ENCODE measurements at regions not wholly inside any gene's neighbourhood (a gene's known extent, or its start where the extent isn't known, plus 50 kb on each side); places are given as distances from the start of the nearest gene placed in this dataset.

DNA sequence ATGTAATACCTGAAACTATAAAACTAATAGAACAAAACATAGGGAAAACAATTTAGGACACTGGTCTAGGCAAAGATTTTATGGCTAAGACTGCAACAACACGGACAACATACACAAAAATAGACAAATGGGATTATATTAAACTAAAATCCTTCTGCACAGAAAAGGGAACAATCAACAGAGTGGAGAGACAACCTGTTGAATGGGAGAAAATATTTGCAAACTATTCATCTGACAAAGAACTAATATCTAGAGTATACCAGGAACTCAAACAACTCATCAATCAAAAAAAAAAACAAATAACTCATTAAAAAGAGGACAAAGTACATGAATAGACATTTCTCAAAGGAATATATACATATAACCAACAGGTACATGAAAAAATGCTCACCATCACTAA, 174.5 kb downstream of the FNDC1 start:
- Histone ChIP-seq H3K4me1 (ENCODE audit: control insufficient read depth, insufficient read depth, low read length, poor library complexity, severe bottlenecking) (no peaks in the 10 kb centered on the region), H3K27me3 (ENCODE audit: control insufficient read depth, insufficient read depth, low read length) (peaks cover 3% of the 10 kb centered on the region), H3K36me3 (ENCODE audit: control insufficient read depth, insufficient read depth, low read length) (no peaks in the 10 kb centered on the region), H3K4me3 (ENCODE audit: low read depth, low read length) (no peak overlapping the region), H3K9me3 (ENCODE audit: control insufficient read depth in 2 of 2, low read length in 2 of 2) (peaks cover 4 to 7% of the 10 kb centered on the region in 2 experiments), H3K27ac (ENCODE audit: insufficient read depth, low read length, poor library complexity, severe bottlenecking) (no peak overlapping the region)
- DNase-seq (no peak), ATAC-seq (ENCODE audit: low read depth in 2 of 2) (no peak)
- peaks cover 3% of the 10 kb centered on the region for H3K27me3 Mint-ChIP-seq
- no peak overlapping the region for H3K27ac Mint-ChIP-seq
- no peaks in the 10 kb centered on the region for H3K36me3 Mint-ChIP-seq
- no peak overlapping the region for H3K4me3 Mint-ChIP-seq
- H3K9me3 Mint-ChIP-seq: peaks cover 0 to 17% (median 6%) of the 10 kb centered on the region in 7 donors
- H3K4me1 Mint-ChIP-seq: no peaks in the 10 kb centered on the region

DNA sequence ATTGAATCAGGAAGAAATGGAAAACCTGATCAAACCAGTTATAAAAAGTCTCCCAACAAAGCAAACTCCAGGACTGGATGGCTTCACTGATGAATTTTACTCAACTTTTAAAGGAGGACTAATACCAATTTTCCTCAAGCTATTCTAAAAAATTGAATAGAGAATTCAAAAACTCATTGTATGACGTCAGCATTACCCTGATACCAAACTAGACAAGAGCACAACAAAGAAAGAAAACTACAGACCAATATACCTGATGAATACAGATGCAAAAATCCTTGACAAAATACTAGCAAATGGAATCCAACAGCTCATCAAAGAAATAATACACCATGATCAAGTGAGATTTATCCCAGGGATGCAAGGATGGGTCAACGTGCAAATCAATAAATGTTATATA, 172.9 kb downstream of the FNDC1 start:
- Histone ChIP-seq H3K27ac (ENCODE audit: insufficient read depth, low read length, poor library complexity, severe bottlenecking) (no peak overlapping the region), H3K9me3 (ENCODE audit: control insufficient read depth in 2 of 2, low read length in 2 of 2) (peaks cover 4 to 14% of the 10 kb centered on the region in 2 experiments), H3K27me3 (ENCODE audit: control insufficient read depth, insufficient read depth, low read length) (peaks cover 3% of the 10 kb centered on the region), H3K4me3 (ENCODE audit: low read depth, low read length) (no peak overlapping the region), H3K4me1 (ENCODE audit: control insufficient read depth, insufficient read depth, low read length, poor library complexity, severe bottlenecking) (no peaks in the 10 kb centered on the region), H3K36me3 (ENCODE audit: control insufficient read depth, insufficient read depth, low read length) (no peaks in the 10 kb centered on the region)
- Mint-ChIP-seq H3K27me3 (no peaks in the 10 kb centered on the region), H3K4me3 (no peak overlapping the region), H3K27ac (no peak overlapping the region), H3K36me3 (no peaks in the 10 kb centered on the region), H3K4me1 (no peaks in the 10 kb centered on the region), H3K9me3 (peaks cover 0 to 26% (median 9%) of the 10 kb centered on the region in 7 donors)
- DNase-seq: no peak
- ATAC-seq (ENCODE audit: low read depth in 2 of 2): no peak

DNA sequence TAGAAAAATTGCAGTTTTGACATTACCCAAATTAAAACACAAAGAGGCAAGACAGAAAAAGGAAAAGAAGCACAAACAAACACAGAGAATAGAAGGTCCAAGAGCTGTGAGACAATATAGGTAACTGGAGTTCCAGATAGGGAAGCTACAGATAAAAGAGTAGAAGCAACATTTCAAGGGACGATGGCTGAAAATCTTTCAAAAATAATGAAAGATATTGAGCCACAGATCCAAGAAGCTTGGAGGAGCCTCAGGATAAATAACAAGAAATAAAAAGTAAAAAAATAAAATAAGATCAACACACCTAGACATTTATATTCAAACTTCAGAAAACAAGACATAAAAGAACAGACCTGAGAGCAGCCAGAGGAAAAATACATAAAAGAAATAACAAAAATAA, 164.9 kb downstream of the FNDC1 start:
- Histone ChIP-seq H3K4me3 (ENCODE audit: low read depth, low read length) (no peak overlapping the region), H3K9me3 (ENCODE audit: control insufficient read depth in 2 of 2, low read length in 2 of 2) (peaks cover 2 to 13% of the 10 kb centered on the region in 2 experiments), H3K4me1 (ENCODE audit: control insufficient read depth, insufficient read depth, low read length, poor library complexity, severe bottlenecking) (no peaks in the 10 kb centered on the region), H3K27me3 (ENCODE audit: control insufficient read depth, insufficient read depth, low read length) (no peaks in the 10 kb centered on the region), H3K36me3 (ENCODE audit: control insufficient read depth, insufficient read depth, low read length) (no peaks in the 10 kb centered on the region), H3K27ac (ENCODE audit: insufficient read depth, low read length, poor library complexity, severe bottlenecking) (no peak overlapping the region)
- H3K27me3 Mint-ChIP-seq: peaks cover 16% of the 10 kb centered on the region
- peaks cover 0 to 40% (median 13%) of the 10 kb centered on the region in 7 donors for H3K9me3 Mint-ChIP-seq
- no peaks in the 10 kb centered on the region for H3K4me1 Mint-ChIP-seq
- no peak overlapping the region for H3K27ac Mint-ChIP-seq
- H3K36me3 Mint-ChIP-seq: peaks cover 8% of the 10 kb centered on the region
- DNase-seq: no peak
- no peak overlapping the region for H3K4me3 Mint-ChIP-seq
- no peak for ATAC-seq (ENCODE audit: low read depth in 2 of 2)

DNA sequence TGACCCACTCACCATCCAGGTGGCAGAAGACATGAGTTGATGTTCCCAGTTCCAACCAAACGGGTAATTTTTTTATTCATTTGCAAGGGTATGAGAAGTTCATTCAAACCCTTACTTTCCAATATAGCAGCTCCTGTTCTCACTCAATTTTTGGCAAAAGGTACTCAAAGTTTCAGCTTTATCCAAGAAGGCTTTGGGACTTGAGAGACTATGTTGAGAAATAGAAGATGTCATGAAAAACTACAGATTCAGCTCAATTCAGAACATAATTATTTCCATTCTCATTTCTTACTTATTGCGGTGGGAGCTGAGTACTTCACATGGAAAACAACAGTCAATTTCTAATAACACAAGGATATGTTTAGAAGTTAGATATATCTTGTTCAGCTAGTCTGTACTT, 162.3 kb downstream of the FNDC1 start:
- Mint-ChIP-seq H3K27ac (no peak overlapping the region), H3K4me3 (no peak overlapping the region), H3K36me3 (peaks cover 4% of the 10 kb centered on the region), H3K9me3 (peaks cover 0 to 18% (median 4%) of the 10 kb centered on the region in 7 donors), H3K27me3 (peaks cover 23% of the 10 kb centered on the region), H3K4me1 (no peaks in the 10 kb centered on the region)
- no peaks in the 10 kb centered on the region for H3K36me3 ChIP-seq (ENCODE audit: control insufficient read depth, insufficient read depth, low read length)
- no peaks in the 10 kb centered on the region for H3K27me3 ChIP-seq (ENCODE audit: control insufficient read depth, insufficient read depth, low read length)
- H3K4me1 ChIP-seq (ENCODE audit: control insufficient read depth, insufficient read depth, low read length, poor library complexity, severe bottlenecking): no peaks in the 10 kb centered on the region
- ATAC-seq (ENCODE audit: low read depth in 2 of 2): no peak
- peaks cover 2 to 4% of the 10 kb centered on the region in 2 experiments for H3K9me3 ChIP-seq (ENCODE audit: control insufficient read depth in 2 of 2, low read length in 2 of 2)
- DNase-seq: no peak
- H3K4me3 ChIP-seq (ENCODE audit: low read depth, low read length): no peak overlapping the region
- no peak overlapping the region for H3K27ac ChIP-seq (ENCODE audit: insufficient read depth, low read length, poor library complexity, severe bottlenecking)

DNA sequence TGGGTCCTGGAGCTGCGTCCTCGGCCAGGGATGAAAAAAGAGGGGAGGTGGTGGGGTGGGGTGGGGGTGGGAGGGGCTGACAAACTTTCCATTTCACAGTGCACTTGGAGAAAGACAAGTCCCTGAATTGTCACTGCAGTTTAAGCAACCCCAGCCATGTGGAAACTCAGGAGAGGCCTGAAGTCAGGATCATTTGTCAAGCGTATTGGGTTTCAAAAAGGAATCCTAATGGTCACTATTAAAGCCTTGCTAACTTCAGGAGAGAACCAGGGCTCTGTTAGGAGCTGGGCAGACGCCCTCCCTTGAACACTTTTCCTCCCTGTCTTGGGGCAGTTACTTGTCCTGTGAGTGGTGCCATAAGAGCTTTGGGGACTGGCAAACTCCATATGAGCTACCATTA, 159.9 kb downstream of the FNDC1 start:
- Histone ChIP-seq H3K4me3 (ENCODE audit: low read depth, low read length) (no peak overlapping the region), H3K27me3 (ENCODE audit: control insufficient read depth, insufficient read depth, low read length) (no peaks in the 10 kb centered on the region), H3K4me1 (ENCODE audit: control insufficient read depth, insufficient read depth, low read length, poor library complexity, severe bottlenecking) (no peaks in the 10 kb centered on the region), H3K9me3 (ENCODE audit: control insufficient read depth in 2 of 2, low read length in 2 of 2) (peaks cover 2 to 4% of the 10 kb centered on the region in 2 experiments), H3K36me3 (ENCODE audit: control insufficient read depth, insufficient read depth, low read length) (no peaks in the 10 kb centered on the region), H3K27ac (ENCODE audit: insufficient read depth, low read length, poor library complexity, severe bottlenecking) (no peak overlapping the region)
- no peaks in the 10 kb centered on the region for H3K4me1 Mint-ChIP-seq
- H3K27me3 Mint-ChIP-seq: peaks cover 18% of the 10 kb centered on the region
- peaks cover 0 to 13% (median 3%) of the 10 kb centered on the region in 7 donors for H3K9me3 Mint-ChIP-seq
- H3K27ac Mint-ChIP-seq: no peak overlapping the region
- DNase-seq: no peak
- no peak overlapping the region for H3K4me3 Mint-ChIP-seq
- ATAC-seq (ENCODE audit: low read depth in 2 of 2): no peak
- no peaks in the 10 kb centered on the region for H3K36me3 Mint-ChIP-seq

DNA sequence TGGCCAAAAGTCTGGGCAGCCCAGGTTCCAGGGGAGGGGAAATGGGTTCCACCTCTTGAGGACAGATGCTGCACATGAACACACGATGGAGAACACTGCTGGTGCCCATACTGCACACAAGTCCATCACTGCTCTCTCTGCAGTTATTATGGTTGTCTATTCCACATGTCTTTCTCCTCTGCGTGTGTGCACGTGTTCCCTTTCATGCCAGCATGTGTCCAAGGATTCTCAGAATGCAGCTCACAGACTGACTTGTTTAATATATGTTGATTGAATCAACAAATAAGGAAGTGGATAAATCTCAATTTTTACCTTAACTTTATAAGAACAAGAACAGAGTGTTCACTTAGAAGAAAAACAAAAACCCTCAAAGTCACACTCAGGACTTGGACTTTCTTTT, 158.9 kb downstream of the FNDC1 start:
- Histone ChIP-seq H3K9me3 (ENCODE audit: control insufficient read depth in 2 of 2, low read length in 2 of 2) (no peaks in the 10 kb centered on the region), H3K4me1 (ENCODE audit: control insufficient read depth, insufficient read depth, low read length, poor library complexity, severe bottlenecking) (no peaks in the 10 kb centered on the region), H3K27me3 (ENCODE audit: control insufficient read depth, insufficient read depth, low read length) (no peaks in the 10 kb centered on the region), H3K27ac (ENCODE audit: insufficient read depth, low read length, poor library complexity, severe bottlenecking) (no peak overlapping the region), H3K4me3 (ENCODE audit: low read depth, low read length) (no peak overlapping the region), H3K36me3 (ENCODE audit: control insufficient read depth, insufficient read depth, low read length) (no peaks in the 10 kb centered on the region)
- ATAC-seq (ENCODE audit: low read depth in 2 of 2): no peak
- Mint-ChIP-seq H3K27me3 (peaks cover 16% of the 10 kb centered on the region), H3K9me3 (peaks cover 0 to 6% (median 0%) of the 10 kb centered on the region in 7 donors), H3K4me1 (no peaks in the 10 kb centered on the region), H3K4me3 (no peak overlapping the region), H3K27ac (no peak overlapping the region), H3K36me3 (no peaks in the 10 kb centered on the region)
- no peak for DNase-seq

DNA sequence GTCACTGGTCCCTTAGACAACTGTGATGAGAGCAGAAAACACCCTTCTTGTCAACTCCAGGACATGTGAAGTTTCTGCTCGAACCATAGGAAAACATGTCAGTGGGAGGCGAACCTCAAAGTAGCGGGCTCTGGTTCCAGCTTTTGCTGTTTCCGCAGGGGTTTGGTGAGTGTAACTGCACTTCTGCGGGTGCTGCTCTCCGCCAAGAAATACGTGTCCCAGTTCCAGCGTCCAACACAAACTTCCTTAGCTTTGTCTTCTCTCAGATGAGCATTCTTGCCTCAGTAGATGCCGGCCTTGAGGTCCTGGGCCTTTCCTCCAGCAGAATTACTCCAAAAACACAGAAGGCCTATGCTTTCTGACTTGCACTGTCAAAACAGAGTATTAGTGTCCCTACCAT, 156.3 kb downstream of the FNDC1 start:
- peaks cover 2% of the 10 kb centered on the region for H3K27me3 ChIP-seq (ENCODE audit: control insufficient read depth, insufficient read depth, low read length)
- no peak overlapping the region for H3K4me3 ChIP-seq (ENCODE audit: low read depth, low read length)
- no peaks in the 10 kb centered on the region for H3K36me3 ChIP-seq (ENCODE audit: control insufficient read depth, insufficient read depth, low read length)
- Mint-ChIP-seq H3K4me3 (no peak overlapping the region), H3K36me3 (no peaks in the 10 kb centered on the region), H3K27ac (no peak overlapping the region), H3K27me3 (peaks cover 15% of the 10 kb centered on the region), H3K9me3 (peaks cover 0 to 7% (median 0%) of the 10 kb centered on the region in 7 donors), H3K4me1 (no peaks in the 10 kb centered on the region)
- DNase-seq: no peak
- H3K4me1 ChIP-seq (ENCODE audit: control insufficient read depth, insufficient read depth, low read length, poor library complexity, severe bottlenecking): no peaks in the 10 kb centered on the region
- no peak for ATAC-seq (ENCODE audit: low read depth in 2 of 2)
- H3K27ac ChIP-seq (ENCODE audit: insufficient read depth, low read length, poor library complexity, severe bottlenecking): no peak overlapping the region
- H3K9me3 ChIP-seq (ENCODE audit: control insufficient read depth in 2 of 2, low read length in 2 of 2): no peaks in the 10 kb centered on the region

DNA sequence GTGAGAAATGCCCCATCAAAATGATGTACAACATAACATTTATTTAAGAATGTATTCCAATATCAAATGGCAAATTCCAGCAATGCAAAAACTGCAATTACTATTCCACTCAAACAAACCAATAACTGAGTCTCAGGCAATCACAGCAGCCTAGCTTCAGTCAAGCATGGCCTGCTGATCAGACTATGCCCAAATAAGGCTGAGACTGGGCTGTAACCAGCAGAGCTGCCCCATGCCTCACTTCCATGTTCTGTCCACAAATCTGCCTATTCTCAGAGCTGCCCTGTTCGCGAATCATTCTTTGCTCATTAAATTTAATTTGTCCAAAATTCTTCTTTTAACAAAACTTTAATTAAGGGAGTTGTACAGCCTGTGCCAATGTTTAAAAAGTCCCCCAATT, 155.4 kb downstream of the FNDC1 start:
- Mint-ChIP-seq H3K36me3 (no peaks in the 10 kb centered on the region), H3K27me3 (peaks cover 16% of the 10 kb centered on the region), H3K27ac (no peak overlapping the region), H3K4me3 (no peak overlapping the region), H3K9me3 (peaks cover 0 to 6% (median 0%) of the 10 kb centered on the region in 7 donors), H3K4me1 (no peaks in the 10 kb centered on the region)
- Histone ChIP-seq H3K36me3 (ENCODE audit: control insufficient read depth, insufficient read depth, low read length) (no peaks in the 10 kb centered on the region), H3K4me1 (ENCODE audit: control insufficient read depth, insufficient read depth, low read length, poor library complexity, severe bottlenecking) (no peaks in the 10 kb centered on the region), H3K9me3 (ENCODE audit: control insufficient read depth in 2 of 2, low read length in 2 of 2) (no peaks in the 10 kb centered on the region), H3K27me3 (ENCODE audit: control insufficient read depth, insufficient read depth, low read length) (peaks cover 2% of the 10 kb centered on the region), H3K27ac (ENCODE audit: insufficient read depth, low read length, poor library complexity, severe bottlenecking) (no peak overlapping the region), H3K4me3 (ENCODE audit: low read depth, low read length) (no peak overlapping the region)
- DNase-seq (no peak), ATAC-seq (ENCODE audit: low read depth in 2 of 2) (no peak)

Data from CD4-positive, CD25-positive, alpha-beta regulatory T cell (primary cell).